DND-41 (cell line): ENCODE measurements at regions not wholly inside any gene's neighbourhood (a gene's known extent, or its start where the extent isn't known, plus 50 kb on each side); places are given as distances from the start of the nearest gene placed in this dataset.

Experiments
- ATAC-seq: fragments of 200-7000 bp; cut with Tn5 transposase; 3 replicates; pipeline ENCODE4 v1.9.1; 2021; ENCODE audit warnings: low read depth; ENCODE audit not compliant: insufficient read depth
- DNase-seq: peaks from one replicate; pipeline ENCODE4 v3.0.0-alpha.2; 2020
- H2AFZ ChIP-seq: 2 replicates; pipeline ENCODE4 v1.6.0; 2012; ENCODE audit warnings: low read depth, low read length
- H3K27ac ChIP-seq: 2 replicates; pipeline ENCODE4 v1.5.1; 2012; ENCODE audit warnings: low read length, inconsistent platforms
- H3K27me3 ChIP-seq: fragments of 200-600 bp; sonication (generic); 2 replicates; pipeline ENCODE4 v1.6.0; 2012; ENCODE audit warnings: low read length, mild to moderate bottlenecking, inconsistent platforms; ENCODE audit not compliant: insufficient read depth, poor library complexity
- H3K36me3 ChIP-seq: 2 replicates; pipeline ENCODE4 v1.5.1; 2012; ENCODE audit warnings: low read length, inconsistent platforms; ENCODE audit not compliant: insufficient read depth
- H3K4me1 ChIP-seq: 2 replicates; pipeline ENCODE4 v1.5.1; 2012; ENCODE audit warnings: mild to moderate bottlenecking, low read length; ENCODE audit not compliant: insufficient read depth
- H3K4me2 ChIP-seq: 2 replicates; pipeline ENCODE4 v1.6.0; 2012; ENCODE audit warnings: mild to moderate bottlenecking, moderate library complexity, low read length, inconsistent platforms; ENCODE audit not compliant: insufficient read depth
- H3K4me3 ChIP-seq, 2 experiments: fragments of 200-600 bp in 1 of 2; shearing (Covaris generic) in 1 of 2; 2 replicates each; pipeline ENCODE4 v1.5.1; 2012 to 2016; ENCODE audit warnings: inconsistent platforms in 2 of 2, low read length in 2 of 2, mild to moderate bottlenecking in 2 of 2, low read depth in 1 of 2, moderate library complexity in 1 of 2
- H3K79me2 ChIP-seq: 2 replicates; pipeline ENCODE4 v1.6.0; 2012; ENCODE audit warnings: low read length, inconsistent platforms; ENCODE audit not compliant: insufficient read depth
- H3K9ac ChIP-seq: 2 replicates; pipeline ENCODE4 v1.6.0; 2012; ENCODE audit warnings: low read depth, mild to moderate bottlenecking, inconsistent platforms, low read length, moderate library complexity
- H3K9me3 ChIP-seq: 2 replicates; pipeline ENCODE4 v1.5.1; 2012; ENCODE audit warnings: low read length, moderate library complexity, mild to moderate bottlenecking, inconsistent platforms; ENCODE audit not compliant: insufficient read depth, severe bottlenecking
- H4K20me1 ChIP-seq: 2 replicates; pipeline ENCODE4 v1.6.0; 2012; ENCODE audit warnings: low read length; ENCODE audit not compliant: insufficient read depth
- EZH2 ChIP-seq: IDR thresholded peaks from 3 replicates; pipeline ENCODE4 v1.6.1; 2012; ENCODE audit warnings: borderline replicate concordance, low read depth, mild to moderate bottlenecking, moderate library complexity, low read length, inconsistent platforms; ENCODE audit not compliant: severe bottlenecking
- TF ChIP-seq, protein P1 (sequence below): IDR thresholded peaks from 2 replicates; pipeline ENCODE4 v1.5.1; 2012; ENCODE audit warnings: borderline replicate concordance, low read length, moderate library complexity, mild to moderate bottlenecking; ENCODE audit not compliant: poor library complexity, severe bottlenecking; ENCODE audit errors: extremely low read depth

DNA sequence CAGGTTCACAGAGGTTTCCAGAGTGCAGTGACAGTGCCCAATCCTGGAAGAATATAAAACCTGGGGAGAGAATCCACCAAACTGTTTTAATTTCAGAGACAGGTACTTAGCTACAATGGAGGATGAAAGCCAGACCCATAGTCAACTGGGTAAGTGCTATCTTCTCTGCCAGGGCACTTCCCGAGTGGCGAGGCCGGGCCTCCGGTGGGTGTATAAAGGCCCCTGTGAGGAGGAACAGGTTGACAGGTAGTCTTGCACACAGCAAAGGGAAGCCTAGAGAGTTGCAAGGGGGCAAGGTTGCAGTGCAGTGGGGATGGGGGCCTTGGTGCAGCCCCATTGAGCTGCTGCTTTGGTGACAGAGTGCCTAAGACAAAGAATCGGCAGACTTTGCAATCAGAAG lies 130.7 kb downstream of the SLC38A6 start:
- Histone ChIP-seq H3K79me2 (no peaks in the 10 kb centered on the region), H4K20me1 (no peaks in the 10 kb centered on the region), H3K4me2 (no peak overlapping the region), H3K4me3 (no peak overlapping the region), H2AFZ (no peak overlapping the region), H3K36me3 (no peaks in the 10 kb centered on the region), H3K4me1 (no peaks in the 10 kb centered on the region), H3K27me3 (no peaks in the 10 kb centered on the region), H3K9me3 (peaks cover 8% of the 10 kb centered on the region), H3K9ac (no peak overlapping the region), H3K27ac (no peak overlapping the region)
- no peak for TF ChIP-seq EZH2
- TF ChIP-seq, protein P1, sequence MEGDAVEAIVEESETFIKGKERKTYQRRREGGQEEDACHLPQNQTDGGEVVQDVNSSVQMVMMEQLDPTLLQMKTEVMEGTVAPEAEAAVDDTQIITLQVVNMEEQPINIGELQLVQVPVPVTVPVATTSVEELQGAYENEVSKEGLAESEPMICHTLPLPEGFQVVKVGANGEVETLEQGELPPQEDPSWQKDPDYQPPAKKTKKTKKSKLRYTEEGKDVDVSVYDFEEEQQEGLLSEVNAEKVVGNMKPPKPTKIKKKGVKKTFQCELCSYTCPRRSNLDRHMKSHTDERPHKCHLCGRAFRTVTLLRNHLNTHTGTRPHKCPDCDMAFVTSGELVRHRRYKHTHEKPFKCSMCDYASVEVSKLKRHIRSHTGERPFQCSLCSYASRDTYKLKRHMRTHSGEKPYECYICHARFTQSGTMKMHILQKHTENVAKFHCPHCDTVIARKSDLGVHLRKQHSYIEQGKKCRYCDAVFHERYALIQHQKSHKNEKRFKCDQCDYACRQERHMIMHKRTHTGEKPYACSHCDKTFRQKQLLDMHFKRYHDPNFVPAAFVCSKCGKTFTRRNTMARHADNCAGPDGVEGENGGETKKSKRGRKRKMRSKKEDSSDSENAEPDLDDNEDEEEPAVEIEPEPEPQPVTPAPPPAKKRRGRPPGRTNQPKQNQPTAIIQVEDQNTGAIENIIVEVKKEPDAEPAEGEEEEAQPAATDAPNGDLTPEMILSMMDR: no peak
- DNase-seq: no peak
- ATAC-seq: no peak

DNA sequence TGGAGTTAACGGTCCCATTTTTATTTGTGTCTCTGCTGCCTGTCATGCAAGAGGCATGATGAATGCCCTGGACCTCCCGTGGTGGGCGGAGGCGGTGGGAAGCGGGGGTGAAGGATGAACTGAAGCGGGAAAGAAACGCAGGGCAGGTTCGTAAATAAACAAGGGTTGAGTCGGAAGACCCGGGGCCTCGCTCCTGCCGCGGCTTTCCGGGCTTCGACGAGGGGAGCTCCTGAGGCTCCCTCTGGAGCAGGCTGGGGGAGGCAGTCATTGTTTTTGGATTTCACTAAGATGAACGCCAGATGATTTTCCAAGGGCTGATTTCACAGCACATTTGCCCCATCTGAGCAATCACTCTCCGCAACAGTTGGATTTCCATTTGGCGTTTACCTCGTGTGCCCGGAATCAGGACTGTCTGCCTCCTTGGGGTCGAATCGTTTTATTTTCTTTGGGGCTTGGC lies 130.2 kb downstream of the SLC38A6 start:
- no peak overlapping the region for H3K9ac ChIP-seq
- no peak overlapping the region for H3K4me3 ChIP-seq
- no peaks in the 10 kb centered on the region for H3K4me1 ChIP-seq
- no peak overlapping the region for H3K27ac ChIP-seq
- no peaks in the 10 kb centered on the region for H3K36me3 ChIP-seq
- H2AFZ ChIP-seq: no peak overlapping the region
- DNase-seq: no peak
- no peaks in the 10 kb centered on the region for H3K79me2 ChIP-seq
- ATAC-seq: no peak
- no peak overlapping the region for H3K4me2 ChIP-seq
- peaks cover 8% of the 10 kb centered on the region for H3K9me3 ChIP-seq
- no peaks in the 10 kb centered on the region for H3K27me3 ChIP-seq
- H4K20me1 ChIP-seq: no peaks in the 10 kb centered on the region
- TF ChIP-seq, protein P1: no peak
- no peak for TF ChIP-seq EZH2

- no peak for TF ChIP-seq EZH2
- TF ChIP-seq, protein P1: no peak
- peaks cover 8% of the 10 kb centered on the region for H3K9me3 ChIP-seq
- no peak overlapping the region for H3K4me3 ChIP-seq
Observed at GRCh38 chr14:61110316-61111082, 129.5 kb downstream of the SLC38A6 start.

More at GRCh38 chr14:61110316-61111082, 129.5 kb downstream of the SLC38A6 start:
- no peak overlapping the region for H2AFZ ChIP-seq
- no peak overlapping the region for H3K9ac ChIP-seq
- no peak for ATAC-seq
- no peaks in the 10 kb centered on the region for H3K27me3 ChIP-seq
- H3K79me2 ChIP-seq: no peaks in the 10 kb centered on the region
- H3K4me2 ChIP-seq: no peak overlapping the region
- DNase-seq: no peak
- H3K36me3 ChIP-seq: no peaks in the 10 kb centered on the region
- H3K4me1 ChIP-seq: no peaks in the 10 kb centered on the region
- no peaks in the 10 kb centered on the region for H4K20me1 ChIP-seq
- no peak overlapping the region for H3K27ac ChIP-seq
